HuH-7 (cell line): ENCODE measurements at regions not wholly inside any gene's neighbourhood (a gene's known extent, or its start where the extent isn't known, plus 50 kb on each side); places are given as distances from the start of the nearest gene placed in this dataset.

Experiments
- DNase-seq: peaks from one replicate; pipeline ENCODE4 v3.0.0; 2011; ENCODE audit warnings: low spot score

DNA sequence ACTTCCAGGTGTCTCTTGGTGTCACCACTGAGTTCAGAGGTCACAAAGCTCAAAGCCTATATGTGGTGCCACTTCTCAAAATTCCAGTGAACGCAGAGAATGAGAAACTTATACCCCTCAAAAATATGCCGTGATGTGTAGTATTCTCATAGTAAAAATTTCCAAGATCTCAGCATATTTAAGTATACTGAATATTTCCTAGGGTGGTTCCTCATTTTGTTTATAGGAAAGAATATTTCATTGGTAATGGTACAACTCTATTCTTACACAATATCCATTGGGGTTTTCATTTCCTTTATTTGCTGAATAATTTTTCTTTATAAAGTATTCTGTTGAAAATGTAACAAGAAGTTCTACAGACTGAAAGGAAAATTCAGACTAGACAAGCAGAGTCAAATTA lies 58.9 kb upstream of the ADO start:
- DNase-seq: no peak

GRCh38 chr10:62746951-62747729 lies 57.4 kb upstream of the ADO start:
- no peak for DNase-seq

DNA sequence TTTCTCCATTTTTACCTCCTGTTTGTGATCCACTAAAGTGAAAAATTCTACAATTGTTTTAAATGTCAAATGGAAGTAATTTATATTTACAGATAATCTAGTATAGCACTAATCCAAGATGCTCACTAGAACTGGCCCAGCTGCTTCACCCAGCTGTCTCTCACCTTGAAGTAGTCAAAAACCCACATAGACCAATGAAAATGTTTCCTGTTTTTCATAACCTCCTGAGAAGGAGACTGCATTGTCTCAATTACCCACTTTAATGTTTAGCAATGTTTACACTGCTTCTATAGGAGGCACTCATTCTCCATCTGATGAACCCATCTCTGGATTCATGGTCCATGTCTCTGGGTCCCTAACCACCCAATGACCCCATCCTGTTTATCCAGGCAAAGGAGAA lies 56.1 kb upstream of the ADO start:
- no peak for DNase-seq

DNA sequence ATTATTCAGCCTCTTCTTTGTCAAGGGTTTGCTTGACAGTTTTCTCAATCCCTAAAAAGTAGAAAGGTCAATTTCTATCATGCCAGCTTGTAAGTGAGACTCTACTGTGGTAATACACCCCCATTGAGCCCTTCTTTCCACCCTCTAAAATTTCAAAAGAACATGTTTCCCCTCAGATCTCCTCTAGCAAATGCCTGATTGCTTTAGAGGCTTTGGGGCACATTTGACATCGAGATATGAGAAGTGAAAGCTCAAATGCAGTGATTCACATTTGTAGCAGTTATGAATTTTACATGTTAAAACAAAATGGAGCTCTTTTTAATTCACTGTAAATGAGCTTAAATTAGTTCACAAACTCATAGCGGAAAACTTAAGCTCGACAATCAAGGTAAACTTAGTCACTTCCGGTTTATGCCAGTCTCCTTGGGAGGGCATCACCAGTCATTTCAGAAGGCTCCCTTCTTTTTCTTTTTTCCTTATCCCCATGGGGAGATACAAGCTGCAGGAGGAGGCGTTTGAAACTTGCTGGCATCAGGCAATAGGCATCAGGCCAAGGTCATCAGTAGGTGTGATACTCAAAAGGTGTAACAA lies 55.3 kb upstream of the ADO start:
- DNase-seq: no peak
